HG02870 (cell line): ENCODE measurements at regions not wholly inside any gene's neighbourhood (a gene's known extent, or its start where the extent isn't known, plus 50 kb on each side); places are given as distances from the start of the nearest gene placed in this dataset.
A peak's percentile ranks its signal among the peaks of the same experiment; 100 is the strongest.

ENCODE experiments used
- ATAC-seq: cut with Tn5 transposase; IDR thresholded peaks from one replicate; pipeline ENCODE4 v1.9.1; 2021; ENCODE audit warnings: mild to moderate bottlenecking, moderate library complexity; ENCODE audit not compliant: unreplicated experiment

GRCh38 chr4:111813555-111814140 is 331.6 kb upstream of the FAM241A start:
- ATAC-seq: no peak

DNA sequence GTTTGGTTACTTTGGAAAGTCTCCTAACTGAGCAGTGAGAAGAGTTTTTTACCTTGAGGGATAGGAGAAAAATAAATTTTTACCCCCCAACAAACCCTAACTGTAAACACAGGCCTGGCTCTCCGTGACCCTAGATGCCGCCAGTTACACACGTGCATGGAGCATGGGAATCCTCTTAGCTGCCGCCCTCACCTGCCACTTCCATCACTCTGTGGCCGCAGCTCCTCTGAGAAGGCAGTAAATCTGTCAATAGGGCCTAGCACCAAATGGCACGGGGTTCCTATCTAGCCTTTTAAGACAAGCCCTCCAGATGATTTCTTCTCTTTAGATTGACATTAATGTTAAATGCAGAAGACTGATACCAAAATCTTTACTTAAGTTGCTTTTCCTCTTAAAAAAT is 330.3 kb upstream of the FAM241A start:
- no peak for ATAC-seq

- no peak for ATAC-seq
Measured at GRCh38 chr4:111821342-111821741, 323.9 kb upstream of the FAM241A start.

DNA sequence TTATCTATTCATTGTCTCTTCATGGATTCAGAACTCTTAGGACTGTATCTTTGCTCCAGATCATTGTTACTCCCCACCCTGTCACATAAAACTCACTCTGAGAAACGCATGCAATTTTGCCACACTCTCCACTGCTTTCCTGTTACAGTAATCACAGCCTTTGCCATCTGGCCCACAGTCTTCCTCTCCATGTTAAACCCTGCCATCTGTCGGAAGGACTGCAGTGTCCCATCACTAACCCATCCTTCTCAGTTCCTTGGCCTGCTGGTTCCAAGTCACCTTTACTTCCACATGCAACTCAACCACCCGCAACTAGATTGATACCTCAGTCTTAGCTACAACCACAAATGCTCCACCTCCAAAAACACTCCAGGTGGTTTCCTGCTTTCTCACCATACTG is 308.7 kb upstream of the FAM241A start:
- no peak for ATAC-seq

DNA sequence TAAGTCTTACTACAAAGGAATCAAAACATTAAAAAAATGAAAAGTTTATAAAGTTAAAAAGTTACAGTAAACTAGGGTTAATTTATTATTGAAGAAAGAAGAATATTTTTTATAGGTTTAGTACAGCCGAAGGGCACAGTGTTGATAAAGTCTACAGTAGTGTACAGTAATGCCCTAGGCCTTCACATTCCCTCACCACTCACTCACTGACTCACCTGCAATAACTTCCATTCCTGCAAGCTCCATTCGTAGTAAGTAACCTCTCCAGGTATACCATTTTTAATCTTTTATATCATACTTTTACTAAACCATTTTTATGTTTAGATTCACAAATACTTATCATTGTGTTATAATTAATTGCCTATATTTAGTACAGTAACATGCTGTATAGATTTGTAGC is 307.5 kb upstream of the FAM241A start:
- no peak for ATAC-seq

- peak; percentile 93 for ATAC-seq
Measured at GRCh38 chr4:111838406-111838930, 306.8 kb upstream of the FAM241A start.

DNA sequence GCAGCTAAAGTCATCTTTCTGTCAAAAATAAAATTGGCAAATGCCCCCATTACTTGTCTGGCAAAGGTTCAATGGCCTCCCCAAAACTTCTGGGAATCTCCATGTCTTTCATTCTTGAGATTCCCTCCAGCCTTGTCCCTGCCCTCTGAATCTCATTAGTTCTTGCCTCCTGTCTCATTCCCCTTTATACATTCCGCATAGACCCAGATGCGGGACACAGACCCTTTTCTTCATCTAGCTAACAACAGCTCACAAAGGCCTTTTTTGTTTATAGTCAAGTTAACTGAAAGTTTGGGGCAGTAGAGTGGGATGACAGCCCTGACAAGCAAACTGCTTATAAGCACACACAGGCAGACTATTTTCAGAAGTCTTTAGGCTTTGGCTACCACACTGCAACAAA is 306.1 kb upstream of the FAM241A start:
- ATAC-seq: no peak

GRCh38 chr4:111842336-111842735 is 302.9 kb upstream of the FAM241A start:
- ATAC-seq: no peak

DNA sequence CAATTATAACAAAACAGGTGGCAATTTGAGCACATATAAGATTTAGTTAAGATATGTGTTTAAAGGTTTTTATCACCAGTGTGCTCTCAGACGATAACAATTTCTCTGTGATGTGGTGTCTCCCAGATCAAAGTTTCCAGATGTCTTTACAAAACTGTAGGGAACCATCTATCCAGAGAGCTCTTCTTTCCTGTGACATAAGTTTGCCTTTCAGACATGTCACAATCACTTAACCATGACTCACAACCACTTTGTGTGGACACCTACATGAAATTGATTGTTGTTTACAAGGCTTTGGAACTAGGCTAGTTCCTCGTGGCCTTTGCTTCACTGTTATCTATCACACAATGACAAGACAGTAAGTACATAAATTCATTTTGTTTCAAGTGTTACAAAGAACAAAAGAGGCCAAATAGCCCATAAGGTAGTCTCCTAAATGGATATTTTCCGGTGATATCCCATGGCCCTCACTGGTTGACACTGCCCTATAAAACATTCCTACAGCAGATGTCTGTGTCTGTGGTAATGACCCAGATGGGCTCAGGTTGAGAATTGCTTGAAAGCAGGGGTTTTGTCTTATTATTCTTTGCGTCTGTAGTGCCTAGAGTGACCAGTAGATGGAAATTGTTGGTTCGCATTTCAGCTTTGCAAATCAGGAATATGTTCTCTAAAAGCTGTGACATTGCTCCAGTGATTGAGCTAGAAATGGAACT is 297.8 kb upstream of the FAM241A start:
- ATAC-seq: no peak

DNA sequence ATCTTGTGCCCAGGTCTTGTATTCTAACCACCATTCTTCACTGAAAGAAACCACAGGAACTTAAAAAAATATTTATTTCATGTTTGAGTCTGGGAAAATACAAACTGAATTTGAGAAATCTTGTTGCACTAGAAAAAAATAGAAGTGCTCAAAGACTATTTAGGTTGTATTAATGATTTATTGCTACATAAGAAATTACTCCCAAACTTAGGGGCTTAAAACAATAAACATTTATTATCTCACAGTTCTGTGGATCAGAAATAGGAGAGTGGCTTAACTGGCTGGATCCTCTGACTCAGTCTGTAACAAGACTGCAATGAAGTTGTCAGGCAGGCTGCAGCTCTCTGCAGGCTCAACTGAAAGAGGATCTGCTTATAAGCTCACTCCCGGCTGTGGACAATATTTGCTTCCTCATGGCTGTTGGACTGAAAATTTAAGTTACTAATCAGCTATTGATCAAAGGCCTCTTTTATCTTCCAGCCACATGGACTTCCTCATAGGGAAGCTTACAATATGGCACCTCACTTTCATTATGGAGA is 295.4 kb upstream of the FAM241A start:
- ATAC-seq: no peak

GRCh38 chr4:111854494-111855087 is 290.7 kb upstream of the FAM241A start:
- ATAC-seq: peak; percentile 78

GRCh38 chr4:111855308-111855707 is 289.9 kb upstream of the FAM241A start:
- no peak for ATAC-seq

DNA sequence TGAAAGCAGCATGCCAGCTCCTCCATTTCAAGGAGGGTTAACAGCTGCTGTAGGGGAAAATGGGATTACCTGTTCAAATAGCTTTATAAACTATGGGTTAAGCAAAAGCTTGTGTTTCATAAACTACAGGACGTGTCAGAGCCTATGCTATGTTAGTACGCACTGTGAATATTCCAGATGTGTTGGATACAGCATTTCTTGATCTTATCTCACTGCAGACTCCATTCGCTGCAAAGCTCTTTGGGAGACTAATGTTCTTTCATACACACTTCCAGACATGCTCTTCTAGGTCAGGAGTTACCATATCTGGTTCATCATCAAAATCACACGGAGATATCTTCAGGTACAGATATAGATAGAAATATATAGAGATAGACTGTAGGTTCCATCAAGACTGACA is 281.2 kb upstream of the FAM241A start:
- ATAC-seq: no peak

DNA sequence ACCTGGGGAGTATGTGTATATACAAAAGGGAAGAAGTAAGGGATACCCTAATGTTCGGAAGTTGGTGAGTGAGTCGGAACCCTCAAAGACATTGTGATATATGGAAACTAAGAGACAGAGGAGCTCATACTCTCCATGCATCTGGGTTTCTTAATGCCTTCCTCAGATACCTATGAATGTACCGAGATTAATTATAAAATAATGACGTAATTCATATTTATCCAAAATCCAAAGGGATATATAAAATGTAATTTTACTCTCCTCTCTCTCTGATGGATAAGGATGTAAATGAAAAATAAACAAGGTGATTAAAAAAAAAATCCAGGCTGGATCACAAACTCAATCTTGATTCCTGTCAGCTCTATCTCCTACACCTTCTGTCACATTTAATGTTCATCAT is 275.9 kb upstream of the FAM241A start:
- no peak for ATAC-seq

- ATAC-seq: no peak
Measured at GRCh38 chr4:111871802-111872201, 273.5 kb upstream of the FAM241A start.

GRCh38 chr4:111873801-111874200 is 271.5 kb upstream of the FAM241A start:
- ATAC-seq: no peak

- no peak for ATAC-seq
Measured at GRCh38 chr4:111879539-111879938, 265.7 kb upstream of the FAM241A start.

DNA sequence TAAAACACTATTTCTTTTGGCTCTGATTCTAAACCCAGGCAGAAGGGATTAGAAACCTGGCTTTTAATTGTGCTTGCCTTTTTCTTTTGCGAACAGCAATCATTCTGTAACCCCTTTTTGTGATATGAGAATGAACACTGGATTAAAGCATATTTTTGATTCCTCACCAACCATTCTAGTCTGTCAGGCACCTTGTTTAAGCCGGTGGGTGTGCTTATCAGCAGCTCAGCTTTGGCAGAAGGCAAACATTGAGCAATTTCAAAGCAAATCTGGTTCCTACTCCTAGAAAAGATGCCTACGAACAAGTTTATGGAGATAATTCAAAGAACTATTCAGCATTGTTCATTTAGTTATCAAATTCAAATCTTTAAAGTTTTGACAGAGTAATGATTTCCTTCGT is 265.1 kb upstream of the FAM241A start:
- no peak for ATAC-seq

DNA sequence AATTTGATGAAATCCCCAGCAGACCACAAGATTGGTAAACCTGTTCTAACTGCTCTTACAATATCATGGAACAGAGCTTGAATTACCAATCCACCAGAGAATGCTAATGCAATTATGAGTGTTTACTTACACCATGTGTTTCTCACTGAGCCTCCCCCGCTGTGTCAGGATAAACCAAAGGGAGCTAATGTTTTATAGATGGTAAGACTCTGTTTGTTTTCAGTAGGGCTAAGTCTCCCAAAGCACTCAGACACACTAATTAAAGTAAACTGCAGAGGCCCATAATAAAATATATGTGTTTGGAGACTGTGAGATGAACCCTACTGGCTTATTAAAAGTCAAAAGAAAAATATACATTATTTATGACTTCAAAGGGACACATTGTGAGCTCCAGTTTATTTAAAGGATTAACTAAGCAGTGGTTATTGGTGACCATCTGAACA is 261.7 kb upstream of the FAM241A start:
- no peak for ATAC-seq

DNA sequence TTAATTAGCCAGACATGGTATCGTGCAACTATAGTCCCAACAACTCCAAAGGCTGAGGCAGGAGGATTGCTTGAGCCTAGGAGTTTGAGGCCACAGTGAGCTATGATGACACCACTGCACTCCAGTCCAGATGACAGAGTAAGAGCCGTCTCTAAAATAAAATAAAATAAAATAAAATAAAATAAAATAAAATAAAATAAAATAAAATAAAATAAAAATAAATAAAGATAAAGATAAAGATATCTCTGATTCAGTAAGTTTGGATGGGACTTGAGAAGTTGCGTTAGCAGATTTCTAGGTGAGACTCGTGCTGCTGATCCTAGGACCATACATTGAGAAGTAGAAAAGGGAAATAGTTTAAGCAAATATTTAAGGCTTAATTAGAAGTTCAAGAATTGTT is 254.8 kb upstream of the FAM241A start:
- no peak for ATAC-seq

GRCh38 chr4:111905511-111905910 is 239.7 kb upstream of the FAM241A start:
- peak; percentile 94 for ATAC-seq

- ATAC-seq: no peak
Measured at GRCh38 chr4:111919639-111920038, 225.6 kb upstream of the FAM241A start.
